ENCODE measurements at regions not wholly inside any gene's neighbourhood (a gene's known extent, or its start where the extent isn't known, plus 50 kb on each side); places are given as distances from the start of the nearest gene placed in this dataset.

DNA sequence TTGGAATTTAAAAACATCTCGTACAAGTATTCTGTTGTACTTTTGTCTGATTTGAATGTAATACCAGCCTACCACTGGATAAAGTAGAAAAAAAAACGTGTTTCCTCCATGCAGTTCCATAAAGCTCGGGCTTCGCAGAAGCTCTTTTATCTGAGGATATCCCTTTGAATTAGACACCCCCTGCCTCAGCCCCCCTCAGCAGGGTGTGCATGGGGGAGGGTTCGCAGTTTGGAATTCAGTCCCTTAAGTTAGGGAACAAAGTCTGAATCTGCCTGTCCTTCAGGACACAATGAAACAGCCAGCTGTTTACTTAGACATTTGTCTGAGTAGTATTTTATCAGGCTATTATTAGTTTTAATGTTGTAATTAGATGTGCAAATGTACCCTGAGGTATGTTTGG, 234.0 kb upstream of the CAND1 start:
- Mint-ChIP-seq H3K27me3 (peaks cover 3% of the 10 kb centered on the region), H3K36me3 (ENCODE audit: low read depth) (no peaks in the 10 kb centered on the region), H3K4me1 (no peaks in the 10 kb centered on the region), H3K4me3 (no peak overlapping the region), H3K27ac (no peak overlapping the region), H3K9me3 (no peaks in the 10 kb centered on the region)
- DNase-seq, result no peak
- no peak for ATAC-seq (ENCODE audit: low read depth)
- POLR2A ChIA-PET, result no interaction called here
- intact Hi-C loops (cut with micrococcal nuclease), result no loop called here
- CTCF ChIA-PET, result no interaction called here
- TF ChIP-seq, protein P1, sequence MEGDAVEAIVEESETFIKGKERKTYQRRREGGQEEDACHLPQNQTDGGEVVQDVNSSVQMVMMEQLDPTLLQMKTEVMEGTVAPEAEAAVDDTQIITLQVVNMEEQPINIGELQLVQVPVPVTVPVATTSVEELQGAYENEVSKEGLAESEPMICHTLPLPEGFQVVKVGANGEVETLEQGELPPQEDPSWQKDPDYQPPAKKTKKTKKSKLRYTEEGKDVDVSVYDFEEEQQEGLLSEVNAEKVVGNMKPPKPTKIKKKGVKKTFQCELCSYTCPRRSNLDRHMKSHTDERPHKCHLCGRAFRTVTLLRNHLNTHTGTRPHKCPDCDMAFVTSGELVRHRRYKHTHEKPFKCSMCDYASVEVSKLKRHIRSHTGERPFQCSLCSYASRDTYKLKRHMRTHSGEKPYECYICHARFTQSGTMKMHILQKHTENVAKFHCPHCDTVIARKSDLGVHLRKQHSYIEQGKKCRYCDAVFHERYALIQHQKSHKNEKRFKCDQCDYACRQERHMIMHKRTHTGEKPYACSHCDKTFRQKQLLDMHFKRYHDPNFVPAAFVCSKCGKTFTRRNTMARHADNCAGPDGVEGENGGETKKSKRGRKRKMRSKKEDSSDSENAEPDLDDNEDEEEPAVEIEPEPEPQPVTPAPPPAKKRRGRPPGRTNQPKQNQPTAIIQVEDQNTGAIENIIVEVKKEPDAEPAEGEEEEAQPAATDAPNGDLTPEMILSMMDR (IDR thresholded peaks at IDR 0.05), result no peak

DNA sequence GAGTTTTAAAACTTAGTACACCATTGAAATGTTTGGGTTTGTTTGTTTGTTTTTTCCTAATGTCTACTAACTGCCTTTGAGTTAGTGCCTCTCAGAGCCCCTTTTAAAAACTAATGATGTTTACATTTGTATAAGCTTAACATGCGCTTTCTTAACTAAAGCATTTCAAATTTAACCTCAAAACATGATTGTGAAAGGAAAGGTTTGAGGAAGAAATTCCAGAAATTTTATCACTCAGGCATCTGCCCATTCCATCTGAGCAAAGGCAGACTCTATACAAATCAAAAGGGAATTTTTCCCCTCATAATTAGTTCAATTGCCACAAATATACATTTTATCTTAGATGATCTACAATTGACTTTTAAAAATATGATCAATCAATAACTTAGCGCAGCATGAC, 230.7 kb upstream of the CAND1 start:
- no peaks in the 10 kb centered on the region for H3K36me3 Mint-ChIP-seq (ENCODE audit: low read depth)
- ATAC-seq (ENCODE audit: low read depth) (no peak), DNase-seq (no peak)
- H3K4me1 Mint-ChIP-seq, result no peaks in the 10 kb centered on the region
- H3K9me3 Mint-ChIP-seq, result no peaks in the 10 kb centered on the region
- intact Hi-C loops (cut with micrococcal nuclease), result no loop called here
- peaks cover under 1% of the 10 kb centered on the region for H3K27me3 Mint-ChIP-seq
- no peak overlapping the region for H3K27ac Mint-ChIP-seq
- TF ChIP-seq, protein P1 (IDR thresholded peaks at IDR 0.05), result no peak
- CTCF ChIA-PET, result no interaction called here
- POLR2A ChIA-PET, result no interaction called here
- H3K4me3 Mint-ChIP-seq, result no peak overlapping the region

DNA sequence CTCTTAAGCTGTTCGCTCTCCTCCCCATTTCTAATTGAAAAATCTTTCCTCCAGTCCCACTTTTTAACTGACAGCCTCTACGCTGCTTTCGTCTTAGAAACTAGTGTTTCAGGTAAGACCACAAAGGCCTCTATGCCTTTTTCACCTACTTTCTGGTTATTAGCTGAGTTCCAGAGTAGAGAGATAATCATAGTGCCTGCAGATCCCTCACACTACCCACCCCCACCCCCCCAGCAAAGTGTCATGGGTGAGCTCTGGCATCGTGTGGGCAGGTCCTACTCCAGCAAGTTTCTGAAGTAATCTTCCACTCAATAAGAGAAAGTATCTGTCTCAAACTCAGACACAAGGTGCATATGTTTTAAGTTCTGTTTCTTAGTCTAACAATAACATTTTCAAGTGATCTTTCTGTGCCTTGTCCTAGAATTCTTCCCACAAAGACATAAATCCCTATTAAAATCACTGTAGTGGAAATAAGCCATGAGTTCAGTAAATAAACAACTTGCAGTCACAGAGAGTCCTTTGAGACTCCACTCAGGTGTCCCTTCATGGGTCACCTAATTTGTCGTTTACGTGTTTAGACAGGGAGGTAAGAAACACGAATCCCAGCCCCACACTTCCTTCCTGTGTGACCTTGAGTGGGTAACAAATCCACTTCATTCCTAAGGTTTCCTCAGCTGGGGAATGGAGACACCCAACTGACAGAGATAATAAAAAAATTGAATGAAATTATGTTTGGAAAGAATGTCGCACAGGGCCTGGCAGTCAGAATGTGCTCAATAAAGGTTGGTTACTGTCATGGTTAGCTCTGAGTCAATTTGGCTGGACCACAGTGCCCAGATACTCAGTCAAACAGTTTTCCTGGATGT, 228.9 kb upstream of the CAND1 start:
- TF ChIP-seq, protein P1 (IDR thresholded peaks at IDR 0.05), result no peak
- no peaks in the 10 kb centered on the region for H3K36me3 Mint-ChIP-seq (ENCODE audit: low read depth)
- H3K9me3 Mint-ChIP-seq, result no peaks in the 10 kb centered on the region
- intact Hi-C loops (cut with micrococcal nuclease), result no loop called here
- H3K27me3 Mint-ChIP-seq, result peaks cover 4% of the 10 kb centered on the region
- ChIA-PET POLR2A (no interaction called here), CTCF (interaction anchor here (1.6 kb wide), 1 partner anchor 14 kb away, joined by 3 read pairs; no protein-coding TSS in a partner anchor)
- ATAC-seq (ENCODE audit: low read depth) (no peak), DNase-seq (no peak)
- H3K4me1 Mint-ChIP-seq, result no peaks in the 10 kb centered on the region
- H3K4me3 Mint-ChIP-seq, result no peak overlapping the region
- no peak overlapping the region for H3K27ac Mint-ChIP-seq

DNA sequence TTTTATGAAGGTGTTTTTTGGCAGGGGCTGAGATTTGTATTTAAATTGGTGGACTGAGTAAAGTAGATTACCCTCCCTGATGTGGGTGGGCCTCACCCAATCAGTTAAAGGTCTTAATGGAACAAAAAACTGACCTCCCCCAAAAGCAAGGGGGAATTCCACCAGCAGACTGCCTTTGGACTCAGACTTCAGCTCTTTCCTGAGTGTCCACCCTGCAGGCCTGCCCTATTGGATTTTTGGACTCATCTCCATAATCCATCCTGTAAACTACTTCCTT, 228.4 kb upstream of the CAND1 start:
- H3K27me3 Mint-ChIP-seq, result peaks cover 8% of the 10 kb centered on the region
- H3K36me3 Mint-ChIP-seq (ENCODE audit: low read depth), result no peaks in the 10 kb centered on the region
- H3K4me1 Mint-ChIP-seq, result no peaks in the 10 kb centered on the region
- H3K4me3 Mint-ChIP-seq, result no peak overlapping the region
- TF ChIP-seq, protein P1 (IDR thresholded peaks at IDR 0.05), result no peak
- ATAC-seq (ENCODE audit: low read depth) (no peak), DNase-seq (no peak)
- intact Hi-C loops (cut with micrococcal nuclease), result no loop called here
- no peaks in the 10 kb centered on the region for H3K9me3 Mint-ChIP-seq
- H3K27ac Mint-ChIP-seq, result no peak overlapping the region
- CTCF ChIA-PET, result no interaction called here
- POLR2A ChIA-PET, result no interaction called here

DNA sequence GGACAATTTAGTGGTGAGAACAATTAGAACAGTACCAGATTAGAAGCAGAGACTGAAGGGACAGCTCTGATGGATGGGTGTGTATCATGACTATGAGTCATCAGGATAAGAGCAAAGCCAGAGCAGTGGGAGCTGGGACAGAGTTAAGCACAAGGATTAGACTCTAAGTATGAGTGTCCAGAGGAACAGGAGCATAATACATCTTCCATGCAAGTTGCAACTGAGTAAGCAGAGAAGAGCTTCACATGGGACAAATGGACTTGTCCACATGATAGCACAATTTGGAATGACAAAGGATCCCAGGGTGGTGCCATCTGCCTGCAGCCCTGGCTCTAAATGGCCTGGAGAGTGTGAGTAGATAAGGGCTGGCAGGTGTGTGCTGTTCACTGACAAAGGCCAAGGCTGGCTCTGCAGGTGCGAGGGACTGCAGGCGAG, 226.4 kb upstream of the CAND1 start:
- DNase-seq (no peak), ATAC-seq (ENCODE audit: low read depth) (no peak)
- H3K27me3 Mint-ChIP-seq, result peaks cover 9% of the 10 kb centered on the region
- ChIA-PET POLR2A (no interaction called here), CTCF (no interaction called here)
- no peak overlapping the region for H3K4me3 Mint-ChIP-seq
- no peaks in the 10 kb centered on the region for H3K36me3 Mint-ChIP-seq (ENCODE audit: low read depth)
- intact Hi-C loops (cut with micrococcal nuclease), result no loop called here
- H3K4me1 Mint-ChIP-seq, result no peaks in the 10 kb centered on the region
- H3K27ac Mint-ChIP-seq, result no peak overlapping the region
- no peaks in the 10 kb centered on the region for H3K9me3 Mint-ChIP-seq
- TF ChIP-seq, protein P1 (IDR thresholded peaks at IDR 0.05), result no peak
